SK-N-SH (cell line): ENCODE measurements at regions not wholly inside any gene's neighbourhood (a gene's known extent, or its start where the extent isn't known, plus 50 kb on each side); places are given as distances from the start of the nearest gene placed in this dataset.

ENCODE experiments used
- CTCF ChIP-seq: fragments of 200-600 bp; sonication (generic); IDR thresholded peaks from 2 replicates; pipeline ENCODE4 v1.6.1; 2017; ENCODE audit warnings: antibody characterized with exemption, mild to moderate bottlenecking, moderate library complexity
- EP300 ChIP-seq, 2 experiments: IDR thresholded peaks; 2 replicates each; pipeline versions ENCODE4 v1.4.0 to v1.6.1; 2012; ENCODE audit warnings: borderline replicate concordance in 1 of 2, low read depth in 1 of 2, low read length in 1 of 2
- GATA2 ChIP-seq: sonication (generic); formaldehyde crosslinking; IDR thresholded peaks from 2 replicates; pipeline ENCODE4 v1.5.0; 2020; ENCODE audit warnings: mild to moderate bottlenecking, missing genetic modification reagents
- POLR2AphosphoS5 ChIP-seq: IDR thresholded peaks from 2 replicates; pipeline ENCODE4 v1.6.1; 2012; ENCODE audit warnings: low read depth, low read length
- RXRA ChIP-seq: IDR thresholded peaks from 2 replicates; pipeline ENCODE4 v1.4.0; 2012; ENCODE audit warnings: low read depth, mild to moderate bottlenecking, borderline replicate concordance
- SMC3 ChIP-seq: IDR thresholded peaks from 2 replicates; pipeline ENCODE4 v1.6.1; 2012; ENCODE audit warnings: low read depth, low read length, improper control_type of control experiment
- TCF12 ChIP-seq: IDR thresholded peaks from 2 replicates; pipeline ENCODE4 v1.4.0; 2012
- TEAD4 ChIP-seq: IDR thresholded peaks from 2 replicates; pipeline ENCODE4 v1.4.0; 2012; ENCODE audit warnings: mild to moderate bottlenecking, borderline replicate concordance; ENCODE audit not compliant: insufficient read depth
- USF1 ChIP-seq: IDR thresholded peaks from 2 replicates; pipeline ENCODE4 v1.4.0; 2012; ENCODE audit warnings: low read depth, borderline replicate concordance

- no peak for TF ChIP-seq EP300 (IDR thresholded peaks at IDR 0.05; ENCODE audit: borderline replicate concordance in 1 of 2, low read depth in 1 of 2, low read length in 1 of 2)
- TF ChIP-seq TEAD4 = no peak
- TF ChIP-seq USF1 = no peak
- TF ChIP-seq GATA2 (CRISPR knock-in tag) = no peak
- no peak for TF ChIP-seq CTCF
- TF ChIP-seq RXRA = no peak
- TF ChIP-seq SMC3 = no peak
- TF ChIP-seq POLR2AphosphoS5 = no peak
- no peak for TF ChIP-seq TCF12
Measured at GRCh38 chr16:65743558-65743957, 621.7 kb upstream of the CDH11 start.
